NCI-H2029 treated with DMSO at 0.1 percent for 48 hours (cell line): ENCODE measurements at regions not wholly inside any gene's neighbourhood (a gene's known extent, or its start where the extent isn't known, plus 50 kb on each side); places are given as distances from the start of the nearest gene placed in this dataset.

Experiments used
- DNase-seq: peaks from one replicate; lab custom pipeline; 2025; lab: John Stamatoyannopoulos, UW

DNA sequence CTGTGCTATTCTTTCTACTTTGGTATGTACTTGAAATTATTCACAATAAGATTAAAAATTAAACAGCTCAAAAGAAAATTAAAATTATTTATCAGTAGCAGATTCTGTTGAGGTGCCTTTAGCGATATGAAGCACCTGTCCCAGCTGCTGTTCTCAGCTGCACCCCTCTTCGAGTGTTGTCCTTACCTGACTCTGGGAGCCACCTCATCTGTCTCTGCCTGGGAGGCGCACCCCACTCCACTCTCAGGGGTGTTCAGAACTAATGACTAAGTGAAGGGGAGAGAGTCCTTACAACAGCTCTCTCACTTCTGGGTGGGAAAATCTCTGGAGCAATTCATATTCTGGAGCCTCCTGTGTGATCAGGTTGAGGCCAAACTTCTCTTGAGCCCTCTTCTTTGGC, 745.7 kb downstream of the RFPL4B start:
- DNase-seq, result no peak

DNA sequence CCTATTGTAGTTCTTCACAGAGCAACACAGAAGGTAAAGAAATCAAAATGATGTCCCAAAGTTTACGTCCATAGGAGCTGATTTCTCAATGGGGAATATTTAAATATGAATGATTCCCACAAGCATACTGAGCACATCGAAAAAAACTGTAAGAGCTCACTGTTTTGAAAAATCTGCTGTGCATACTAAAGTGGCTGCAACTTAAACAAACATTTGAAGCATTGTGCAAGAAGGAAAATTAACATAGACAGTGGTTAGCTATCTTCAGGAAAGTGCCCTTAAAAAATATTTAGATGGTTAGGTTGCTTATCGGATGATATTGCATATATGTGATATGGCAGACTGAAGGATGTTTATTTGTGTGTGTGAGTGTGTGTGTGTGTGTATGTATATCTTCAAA, 747.6 kb downstream of the RFPL4B start:
- no peak for DNase-seq

DNA sequence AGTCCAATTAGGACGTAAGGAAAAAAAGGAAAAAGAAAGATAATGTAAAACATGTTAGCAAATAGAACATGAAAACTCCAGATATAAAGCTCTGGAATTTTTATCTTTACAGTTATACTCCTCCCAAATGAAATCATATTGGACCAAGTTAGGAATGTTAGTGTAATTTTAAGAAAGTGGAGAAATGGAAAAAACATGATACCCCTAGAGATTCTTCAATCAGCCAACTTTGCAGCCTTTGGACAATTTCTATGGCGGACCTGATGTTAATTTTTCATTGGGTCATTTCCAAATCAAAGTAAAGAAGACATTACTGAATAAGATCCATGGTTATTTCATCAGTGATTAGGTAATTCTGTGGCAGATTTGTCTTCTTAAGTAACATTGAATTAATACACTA, 748.7 kb downstream of the RFPL4B start:
- no peak for DNase-seq

DNA sequence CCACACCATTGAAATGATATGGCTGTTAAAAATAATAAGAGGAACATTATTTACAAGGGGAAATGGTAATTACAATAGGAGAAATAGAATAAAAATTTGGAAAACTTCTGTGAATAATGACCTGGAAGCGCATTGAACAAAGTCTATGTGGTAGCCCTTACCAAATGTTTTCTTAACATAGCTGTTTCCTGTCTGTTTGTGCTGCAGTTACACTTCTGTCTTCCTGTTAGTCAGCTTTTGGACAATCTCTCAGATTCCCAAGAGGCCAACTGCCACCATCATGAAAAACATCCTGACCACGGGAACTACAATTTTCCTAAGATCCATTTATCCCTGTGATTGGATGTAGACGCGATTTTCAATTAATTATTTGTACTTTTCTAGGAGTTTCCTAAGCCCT, 754.4 kb upstream of the MARCKS start:
- DNase-seq, result no peak

DNA sequence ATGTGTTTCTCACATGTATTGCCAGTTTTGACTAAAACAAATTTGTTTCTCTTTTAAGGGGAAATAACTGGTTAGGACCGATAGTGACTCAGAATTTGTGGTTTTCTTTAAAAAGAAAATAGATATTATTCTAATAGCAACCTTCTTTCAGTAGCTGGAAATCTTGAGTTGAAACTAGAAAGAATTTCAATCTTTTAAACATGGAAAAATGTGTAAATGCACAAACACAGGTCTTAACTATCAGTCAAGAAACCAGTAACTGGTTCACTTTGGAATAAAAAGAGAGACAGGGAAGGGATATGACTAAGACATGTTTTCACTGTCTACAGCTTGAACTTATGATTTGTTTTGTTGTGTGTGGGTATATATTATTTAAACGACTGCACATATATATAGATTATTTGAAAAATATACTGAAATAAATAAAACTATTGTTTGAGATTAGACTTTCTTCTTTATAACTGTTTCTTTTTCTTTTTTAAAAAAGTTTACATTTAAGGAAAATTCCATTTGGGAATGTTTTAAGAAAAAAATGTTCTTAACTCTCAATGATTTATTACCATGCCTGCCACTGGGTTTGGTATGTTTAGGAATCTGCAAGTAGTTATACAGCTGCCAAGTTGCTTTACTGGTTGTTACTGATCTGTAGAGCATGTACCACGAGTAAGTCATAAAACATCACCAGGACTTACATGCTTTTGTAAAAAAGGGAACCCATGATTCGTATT, 753.3 kb upstream of the MARCKS start:
- DNase-seq, result no peak

DNA sequence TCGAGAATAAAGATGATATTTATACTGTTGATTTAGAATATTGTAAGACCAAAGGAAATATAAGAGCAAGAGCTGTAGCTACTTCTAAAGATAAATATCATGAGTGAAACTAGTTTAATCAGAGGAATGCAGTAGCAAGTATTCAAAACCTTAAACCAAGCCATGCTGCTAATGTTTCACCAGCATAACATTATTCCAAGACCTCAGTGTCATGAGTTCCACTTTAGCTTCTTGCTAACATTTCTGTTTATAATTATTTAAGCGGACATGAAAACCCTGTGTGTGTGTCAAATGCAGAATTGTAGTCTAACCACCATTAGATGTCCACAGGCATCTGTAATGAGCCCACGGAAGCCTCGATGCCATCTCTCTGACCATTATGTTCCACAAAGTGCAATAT, 752.6 kb upstream of the MARCKS start:
- no peak for DNase-seq

DNA sequence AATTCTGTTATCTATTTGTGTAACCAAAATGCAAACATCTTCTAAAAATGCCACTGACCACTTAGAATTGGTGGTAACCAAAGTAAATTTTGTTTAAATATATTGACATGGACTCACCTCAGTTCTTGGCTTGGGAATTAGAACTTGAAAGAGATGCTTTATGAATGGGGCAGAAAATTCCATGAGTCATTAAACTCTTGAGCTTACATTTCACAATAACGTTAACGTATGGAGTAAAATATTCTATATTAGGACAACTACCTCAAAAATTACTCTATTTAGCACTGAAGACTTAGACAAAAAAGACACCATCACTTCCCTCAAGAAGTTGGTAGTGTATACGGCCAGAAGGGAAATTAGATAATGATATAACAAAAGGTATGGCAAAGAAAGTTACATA, 752.2 kb upstream of the MARCKS start:
- DNase-seq, result no peak

DNA sequence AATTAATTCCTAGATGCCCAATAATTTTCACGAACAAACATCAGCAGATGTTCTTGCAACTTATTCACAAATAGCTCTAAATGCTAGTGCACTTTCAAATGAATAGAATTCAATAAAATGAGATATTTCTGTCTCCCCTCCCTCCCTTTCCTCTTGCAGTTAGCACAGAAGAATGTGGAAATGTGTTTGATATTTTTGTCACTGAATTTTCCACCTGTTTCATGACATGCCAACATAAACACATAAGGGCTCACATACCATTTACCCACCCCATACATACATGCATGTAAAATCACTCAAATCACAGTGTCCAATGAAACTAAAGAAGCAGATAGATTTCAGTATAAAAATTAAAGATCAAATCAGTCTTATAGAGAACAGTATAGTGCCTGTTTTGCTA, 746.9 kb upstream of the MARCKS start:
- DNase-seq, result no peak

DNA sequence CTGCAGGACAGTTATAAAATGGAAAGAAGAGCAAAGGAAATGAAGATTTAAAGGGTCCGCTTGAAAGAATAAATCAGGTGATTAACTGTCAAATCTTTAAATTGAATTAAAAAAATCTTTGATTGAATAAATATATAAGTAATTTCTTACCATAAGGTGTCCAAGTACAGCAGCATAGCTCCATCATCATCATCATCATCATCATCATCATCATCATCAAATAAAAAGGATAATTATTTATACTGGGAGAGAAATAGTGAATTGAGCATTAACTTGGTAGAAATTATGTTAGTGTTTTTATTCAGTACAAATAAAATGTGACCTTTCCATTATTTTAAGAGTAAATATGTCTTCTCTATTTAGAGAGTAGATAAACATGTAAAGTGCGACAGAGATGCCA, 745.6 kb upstream of the MARCKS start:
- no peak for DNase-seq

DNA sequence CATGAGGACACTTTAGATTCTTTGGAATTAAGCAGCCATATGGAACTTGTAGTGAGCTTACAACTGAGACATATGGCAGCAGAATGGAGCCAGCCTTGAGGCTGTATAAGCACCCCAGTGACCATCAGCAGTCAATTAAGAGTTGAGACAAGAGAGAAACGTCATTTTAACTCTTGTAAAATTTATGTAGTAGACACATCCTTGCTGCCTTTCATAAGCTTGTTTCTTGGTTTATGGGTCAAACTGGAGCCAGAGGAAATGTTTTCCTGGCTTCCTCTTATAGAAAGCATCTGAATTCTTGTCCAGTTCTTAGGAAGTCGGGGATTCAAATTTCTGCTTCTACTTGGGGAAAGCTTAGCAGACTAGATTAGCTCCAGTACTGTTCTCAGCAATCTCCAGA, 745.1 kb upstream of the MARCKS start:
- DNase-seq, result no peak

DNA sequence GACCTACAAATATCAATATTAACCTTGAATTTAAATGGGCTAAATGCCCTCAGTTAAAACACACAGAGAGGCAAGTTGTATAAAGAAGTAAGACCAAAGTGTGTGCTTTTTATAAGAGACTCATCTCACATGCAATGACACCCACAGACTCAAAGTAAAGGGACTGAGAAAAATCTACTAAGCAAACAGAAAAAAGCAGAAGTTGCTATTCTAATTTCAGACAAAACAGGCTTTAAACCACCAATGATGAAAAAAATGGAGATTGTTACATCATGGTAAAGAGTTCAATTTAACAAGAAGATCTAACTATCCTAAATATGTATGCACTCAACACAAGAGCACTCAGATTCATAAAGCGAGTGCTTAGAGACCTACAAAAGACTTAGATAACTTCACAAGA, 741.9 kb upstream of the MARCKS start:
- no peak for DNase-seq

DNA sequence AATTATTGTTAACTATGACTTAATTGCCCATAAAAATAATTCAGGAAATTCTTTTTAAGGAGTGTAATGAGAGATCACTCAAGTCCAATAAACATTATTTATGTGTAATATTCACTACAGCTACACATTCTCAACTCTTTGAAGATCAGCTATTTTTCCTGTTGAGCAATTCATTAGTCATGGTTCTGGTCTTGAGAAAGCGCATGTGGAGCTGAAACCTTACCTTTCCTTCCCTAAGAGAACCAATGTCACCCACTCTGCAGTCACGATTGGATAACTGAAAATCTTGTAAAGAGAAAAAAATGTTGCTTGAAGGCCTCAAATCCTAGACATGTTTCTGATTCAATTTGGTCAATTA, 736.9 kb upstream of the MARCKS start:
- DNase-seq, result no peak

DNA sequence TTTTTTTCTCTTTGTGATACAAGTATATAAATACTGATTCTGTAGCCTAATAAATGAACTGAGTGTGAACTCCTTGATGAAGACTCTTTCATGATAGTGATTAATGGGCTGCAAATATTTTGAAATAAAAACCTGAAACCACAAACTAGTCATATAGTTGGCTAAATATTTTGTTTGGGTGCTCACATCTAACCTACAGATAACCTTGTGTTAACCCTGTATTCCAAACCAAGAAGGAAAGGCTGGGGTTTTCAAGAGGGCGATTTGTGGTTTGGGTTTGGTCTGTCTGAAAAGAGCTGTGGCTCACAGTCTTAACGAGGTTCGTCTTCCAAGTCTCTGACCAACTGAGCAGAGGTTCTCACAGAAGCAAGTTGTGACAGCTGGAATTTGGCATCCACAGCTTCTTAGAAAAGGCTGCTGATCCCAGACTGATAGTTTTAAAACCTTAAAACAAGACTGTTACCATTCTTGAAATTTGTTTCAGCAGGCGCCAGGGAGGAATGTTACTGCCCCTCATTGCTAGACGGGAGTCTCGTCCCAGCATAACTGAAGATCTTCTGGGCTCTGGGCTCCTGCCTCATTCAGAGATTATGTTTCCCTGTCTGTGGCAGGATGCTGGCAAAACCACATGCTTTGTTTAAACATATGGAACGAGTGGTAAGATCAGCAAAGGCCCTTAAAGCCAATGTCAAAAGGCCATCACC, 736.4 kb upstream of the MARCKS start:
- no peak for DNase-seq

DNA sequence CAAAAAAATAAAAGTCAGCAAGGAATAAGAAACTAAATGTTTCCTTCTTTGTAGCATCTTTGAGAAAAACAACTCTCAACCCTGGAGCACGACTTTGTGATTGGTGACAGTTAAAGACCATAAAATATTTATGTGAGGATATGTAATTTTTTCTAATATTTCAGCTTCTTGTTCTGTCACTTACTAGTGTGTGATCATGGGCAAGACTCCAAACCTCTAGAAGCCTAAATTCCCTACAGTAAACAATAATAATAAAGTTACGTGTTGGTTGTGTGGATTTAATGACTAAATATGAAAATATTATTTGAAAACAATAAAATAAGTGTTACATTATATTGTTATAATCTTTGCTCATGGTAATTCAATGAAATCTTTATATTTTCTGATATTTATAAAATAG, 735.6 kb upstream of the MARCKS start:
- DNase-seq, result no peak

DNA sequence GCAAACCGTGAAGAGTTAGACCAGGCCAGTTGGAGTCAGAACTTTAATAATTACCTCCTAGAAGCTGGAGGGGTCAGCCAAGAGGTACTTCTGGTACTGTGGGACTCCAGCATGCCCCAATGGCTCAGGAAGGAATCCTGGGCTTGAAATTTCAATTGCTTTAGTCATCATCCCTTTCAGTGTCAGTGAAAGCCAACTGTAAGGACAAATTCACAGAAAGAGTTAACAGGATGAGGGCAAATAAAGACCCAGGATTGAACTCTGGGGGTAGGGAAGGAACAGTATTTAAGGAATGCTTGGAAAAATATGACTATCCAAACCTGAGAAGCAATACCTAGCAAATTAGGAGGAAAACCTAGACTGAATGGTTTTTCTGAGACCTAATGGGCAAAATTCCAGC, 735.1 kb upstream of the MARCKS start:
- DNase-seq, result no peak

DNA sequence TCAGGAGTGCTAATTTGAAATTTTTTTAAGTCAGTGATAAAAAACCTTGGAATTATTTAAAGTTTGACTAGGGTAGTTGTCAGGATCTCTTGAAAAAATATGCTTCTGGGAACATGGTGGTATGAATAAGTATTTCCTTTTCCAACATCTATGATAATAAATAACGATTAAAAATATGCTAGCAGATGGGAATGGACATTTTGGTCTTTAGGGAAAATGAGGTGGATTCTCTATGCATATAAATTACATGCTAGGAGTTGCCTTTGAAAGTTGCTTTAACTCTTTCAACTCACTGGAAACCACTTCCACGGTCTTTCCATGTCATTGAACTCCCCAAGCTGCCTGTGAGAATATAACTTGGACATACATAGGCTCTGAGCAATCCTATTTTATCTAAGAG, 731.5 kb upstream of the MARCKS start:
- DNase-seq, result no peak

DNA sequence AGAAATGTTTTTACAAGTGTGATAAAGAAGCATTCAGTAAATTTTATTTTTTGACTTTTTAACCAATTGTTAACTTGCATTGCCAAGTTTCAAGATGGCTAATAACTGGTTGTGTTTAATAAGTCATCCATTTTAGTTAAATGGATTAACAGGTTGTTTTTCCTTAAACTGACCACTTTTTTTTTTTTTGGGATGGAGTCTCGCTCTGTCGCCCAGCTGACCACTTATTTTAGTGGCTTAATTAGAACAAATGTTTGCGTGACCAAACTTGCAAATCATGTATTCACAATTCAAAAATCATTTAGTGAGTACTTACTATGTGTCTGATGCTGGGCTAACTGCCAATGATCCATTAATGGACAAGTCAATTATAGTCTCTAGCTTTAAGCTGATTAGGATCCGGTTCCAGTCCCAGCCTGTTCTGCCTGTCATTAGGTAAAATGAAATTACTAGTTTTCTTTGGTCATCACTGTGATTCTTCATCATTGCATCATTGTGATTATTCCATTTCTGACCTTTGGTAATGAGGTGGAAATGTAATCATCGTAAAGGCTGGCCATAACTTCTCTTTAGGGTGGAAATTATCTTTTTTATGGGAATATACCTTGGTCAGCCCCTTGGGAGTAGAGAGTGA, 729.2 kb upstream of the MARCKS start:
- DNase-seq, result no peak

DNA sequence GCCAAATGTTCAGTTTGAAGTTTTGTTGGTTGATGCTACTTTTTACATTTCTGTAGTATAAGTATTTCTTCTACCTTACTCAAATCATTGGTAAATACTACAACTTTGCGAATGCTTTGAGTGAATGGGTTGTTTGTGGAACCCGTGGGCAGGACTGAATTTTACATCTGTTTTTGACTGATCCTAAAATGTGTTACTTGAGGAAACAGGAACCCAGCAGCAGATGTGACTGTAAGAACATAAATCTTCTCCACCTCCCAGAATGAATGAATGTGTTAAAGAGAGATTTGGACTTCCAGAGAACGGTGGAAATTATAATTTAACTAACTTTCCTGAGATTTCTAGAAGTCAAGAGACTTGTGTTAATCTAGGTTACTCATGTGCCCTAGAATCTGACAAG, 728.5 kb upstream of the MARCKS start:
- no peak for DNase-seq

DNA sequence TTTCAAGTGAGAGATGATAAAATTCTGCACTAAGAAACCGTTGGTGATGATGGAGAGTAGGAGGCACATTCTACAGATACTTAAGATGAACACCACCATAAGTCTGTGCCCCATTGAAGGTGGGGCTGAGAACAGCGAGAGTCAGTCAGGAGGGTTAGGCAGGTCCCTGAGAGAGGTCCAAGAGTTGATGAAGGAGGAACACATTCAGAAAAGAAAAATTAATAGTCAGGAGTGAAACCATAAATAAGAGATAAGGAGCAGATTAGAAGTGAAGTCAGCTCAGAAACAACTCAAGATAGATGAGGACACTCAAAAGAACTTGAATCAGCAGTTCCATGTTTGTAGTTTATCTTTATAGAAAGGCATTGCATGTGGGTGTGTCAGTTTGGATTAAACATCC, 727.2 kb upstream of the MARCKS start:
- no peak for DNase-seq

DNA sequence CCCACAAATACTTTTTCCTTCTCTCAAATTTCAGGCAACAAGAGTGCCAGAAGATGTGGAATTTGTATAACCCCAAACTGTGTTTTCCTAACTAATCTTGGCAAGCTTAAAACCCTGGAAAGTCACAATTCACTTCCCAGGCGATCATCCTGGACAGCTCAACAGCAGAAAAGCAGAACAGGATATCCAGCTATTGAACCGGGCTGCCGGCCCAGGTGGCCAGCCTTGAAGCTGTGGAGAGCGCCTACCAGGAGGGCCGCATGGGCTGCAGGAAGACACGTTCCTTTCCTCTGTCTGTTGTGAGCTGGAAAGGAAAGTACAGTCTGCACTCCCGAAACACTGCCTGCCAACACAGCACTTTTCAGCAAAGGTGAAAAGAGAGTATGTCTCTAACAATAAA, 719.7 kb upstream of the MARCKS start:
- DNase-seq, result no peak

DNA sequence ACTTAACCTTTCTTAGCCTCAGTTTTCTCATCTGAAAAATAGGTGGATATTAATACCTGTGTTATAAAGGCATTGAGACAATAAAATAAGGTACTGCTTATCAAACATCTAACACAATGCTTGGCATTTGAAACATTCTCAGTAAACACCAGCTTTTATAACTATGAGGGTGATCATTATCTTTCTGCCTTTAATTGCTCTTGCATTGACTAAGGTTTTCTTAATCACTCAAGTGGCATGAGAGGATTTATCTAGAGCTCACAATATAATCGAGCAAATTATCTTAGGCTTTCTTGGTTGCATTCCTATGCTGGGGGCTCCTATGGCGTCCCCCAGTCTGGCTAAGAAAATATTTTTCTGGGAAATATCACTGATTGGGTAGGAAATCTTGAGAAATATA, 716.4 kb upstream of the MARCKS start:
- DNase-seq, result no peak

DNA sequence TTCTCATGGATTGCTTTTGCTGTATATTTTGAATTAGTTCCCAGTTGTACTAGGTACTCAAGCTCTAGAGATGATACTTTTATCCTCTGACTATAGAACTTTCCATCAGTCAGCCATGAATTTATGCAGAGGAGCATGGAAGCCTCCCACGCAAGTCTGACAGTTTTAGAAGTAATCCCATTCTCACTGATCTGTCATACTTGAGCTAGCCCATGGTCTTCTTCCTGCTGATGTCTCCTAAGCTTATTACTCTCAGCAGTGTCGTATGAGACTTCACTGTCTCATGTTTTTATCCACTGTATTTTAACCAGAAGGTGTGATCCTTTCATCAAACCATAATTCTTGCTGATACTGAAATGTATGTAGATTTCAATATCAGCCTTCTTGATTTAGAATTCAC, 715.2 kb upstream of the MARCKS start:
- no peak for DNase-seq

DNA sequence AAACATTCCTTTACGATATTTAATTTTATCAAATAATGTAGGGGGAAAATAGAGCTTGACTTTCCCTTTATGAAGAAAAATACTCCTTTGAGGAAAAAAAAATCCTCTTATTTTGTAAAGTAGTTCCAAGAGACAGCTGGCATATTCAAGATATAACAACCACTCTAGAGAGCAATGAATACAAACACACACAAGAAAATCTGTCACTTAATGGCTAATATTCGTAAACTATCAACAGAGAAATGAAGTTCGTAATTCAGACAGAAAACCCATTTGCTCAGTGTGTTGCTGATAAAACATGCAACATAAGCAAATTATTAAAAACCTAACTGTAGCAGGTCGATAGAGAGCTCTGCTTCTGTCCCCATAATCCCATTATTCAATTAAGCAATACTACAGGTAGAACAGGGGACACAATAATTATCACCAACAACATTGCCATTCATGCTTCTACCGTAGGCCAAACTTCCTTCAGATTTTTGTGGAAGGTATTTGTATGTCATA, 714.4 kb upstream of the MARCKS start:
- DNase-seq, result no peak

DNA sequence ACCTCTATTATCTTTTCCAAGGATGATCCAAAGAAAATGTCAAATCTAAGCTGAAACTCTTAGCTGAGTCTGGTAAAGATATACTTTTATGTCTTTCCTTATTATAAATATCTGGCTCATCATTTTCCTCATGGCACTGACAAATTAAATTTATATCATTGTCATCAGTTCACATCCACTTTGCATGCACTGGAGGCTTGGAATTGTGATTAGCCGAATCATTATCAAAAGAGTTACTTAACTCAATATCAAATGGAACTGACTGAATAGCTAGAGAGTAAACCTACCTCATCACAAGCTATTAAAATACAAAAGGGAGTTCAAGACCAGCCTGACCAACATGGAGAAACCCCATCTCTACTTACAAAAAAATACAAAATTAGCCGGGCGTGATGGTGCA, 713.9 kb upstream of the MARCKS start:
- no peak for DNase-seq
